MCF 10A (cell line): ENCODE measurements at regions not wholly inside any gene's neighbourhood (a gene's known extent, or its start where the extent isn't known, plus 50 kb on each side); places are given as distances from the start of the nearest gene placed in this dataset.

Experiments used
- BruUV-seq: library from RNA; stranded (reverse); fragments of 400-500 nt; replicated peaks from 2 replicates; lab custom pipeline; 2021; lab: Mats Ljungman, UMichigan
- CTCF ChIA-PET: fragments of 300-600 bp; sonication (Branson Sonifier 250); formaldehyde crosslinking; extraction: SDS; loops from one replicate; lab custom pipeline; 2021; ENCODE audit warnings: antibody characterized with exemption, inconsistent platforms; lab: Yijun Ruan, JAX
- POLR2A ChIA-PET: fragments of 300-600, 350-650 bp; sonication (Branson Sonifier 250); formaldehyde crosslinking; extraction: SDS; loops from one replicate; lab custom pipeline; 2020; ENCODE audit warnings: antibody characterized with exemption, inconsistent platforms; lab: Yijun Ruan, JAX
- DNase-seq: peaks from one replicate; pipeline ENCODE4 v3.0.0-alpha.2; 2018; ENCODE audit not compliant: unreplicated experiment
- H3K27ac Mint-ChIP-seq: one replicate; pipeline ENCODE4 v1.8.0; 2022; ENCODE audit warnings: mild to moderate bottlenecking, low read depth, mixed read lengths; ENCODE audit not compliant: unreplicated experiment
- H3K27me3 Mint-ChIP-seq: one replicate; pipeline ENCODE4 v1.8.0; 2022; ENCODE audit warnings: mixed read lengths; ENCODE audit not compliant: insufficient read depth, unreplicated experiment
- H3K36me3 Mint-ChIP-seq: one replicate; pipeline ENCODE4 v1.8.0; 2022; ENCODE audit warnings: mild to moderate bottlenecking, moderate library complexity, mixed read lengths; ENCODE audit not compliant: insufficient read depth, unreplicated experiment
- H3K4me1 Mint-ChIP-seq: one replicate; pipeline ENCODE4 v1.8.0; 2022; ENCODE audit warnings: mixed read lengths; ENCODE audit not compliant: insufficient read depth, unreplicated experiment
- H3K4me3 Mint-ChIP-seq: one replicate; pipeline ENCODE4 v1.8.0; 2022; ENCODE audit warnings: mild to moderate bottlenecking, moderate library complexity, mixed read lengths; ENCODE audit not compliant: unreplicated experiment
- H3K9me3 Mint-ChIP-seq: one replicate; pipeline ENCODE4 v1.8.0; 2022; ENCODE audit warnings: mixed read lengths; ENCODE audit not compliant: unreplicated experiment
- CTCF ChIP-seq: fragments of 200-600 bp; IDR thresholded peaks from one replicate; pipeline ENCODE4 v1.8.0; 2022; ENCODE audit warnings: antibody characterized with exemption, mild to moderate bottlenecking; ENCODE audit not compliant: unreplicated experiment
- intact Hi-C: fragments of 100-400 bp; cut with micrococcal nuclease; formaldehyde crosslinking; loops from 2 replicates; pipeline ENCODE4 v1.14.1; 2022

GRCh38 chr3:163218336-163218735 lies 1721.7 kb downstream of the OTOL1 start:
- POLR2A ChIA-PET: no interaction called here
- Mint-ChIP-seq H3K4me1 (no peaks in the 10 kb centered on the region), H3K27me3 (no peaks in the 10 kb centered on the region), H3K4me3 (no peak overlapping the region), H3K36me3 (no peaks in the 10 kb centered on the region), H3K27ac (no peak overlapping the region), H3K9me3 (no peaks in the 10 kb centered on the region)
- TF ChIP-seq CTCF: no peak
- no TSS peak for BruUV-seq
- no peak for DNase-seq
- intact Hi-C loops: no loop called here
- CTCF ChIA-PET: no interaction called here

- no peaks in the 10 kb centered on the region for H3K36me3 Mint-ChIP-seq
- H3K27me3 Mint-ChIP-seq: no peaks in the 10 kb centered on the region
- TF ChIP-seq CTCF: no peak
- ChIA-PET CTCF (no interaction called here), POLR2A (no interaction called here)
- no TSS peak for BruUV-seq
- H3K9me3 Mint-ChIP-seq: no peaks in the 10 kb centered on the region
- no peak overlapping the region for H3K27ac Mint-ChIP-seq
- H3K4me1 Mint-ChIP-seq: no peaks in the 10 kb centered on the region
- no peak for DNase-seq
- intact Hi-C loops: no loop called here
- H3K4me3 Mint-ChIP-seq: no peak overlapping the region
Measured at GRCh38 chr3:163213838-163214237, 1717.2 kb downstream of the OTOL1 start.

GRCh38 chr3:163196815-163197374 lies 1700.3 kb downstream of the OTOL1 start:
- no TSS peak for BruUV-seq
- Mint-ChIP-seq H3K27ac (no peak overlapping the region), H3K9me3 (no peaks in the 10 kb centered on the region), H3K4me1 (no peaks in the 10 kb centered on the region), H3K27me3 (no peaks in the 10 kb centered on the region), H3K4me3 (no peak overlapping the region), H3K36me3 (no peaks in the 10 kb centered on the region)
- ChIA-PET POLR2A (no interaction called here), CTCF (interaction anchor here (0.7 kb wide), 1 partner anchor 20 kb away, joined by 4 read pairs; no protein-coding TSS in a partner anchor)
- DNase-seq: no peak
- intact Hi-C loops: no loop called here
- TF ChIP-seq CTCF: no peak

GRCh38 chr3:163196245-163196644 lies 1699.6 kb downstream of the OTOL1 start:
- BruUV-seq: no TSS peak
- H3K36me3 Mint-ChIP-seq: no peaks in the 10 kb centered on the region
- no peaks in the 10 kb centered on the region for H3K4me1 Mint-ChIP-seq
- intact Hi-C loops: no loop called here
- CTCF ChIA-PET: no interaction called here
- POLR2A ChIA-PET: no interaction called here
- no peak overlapping the region for H3K4me3 Mint-ChIP-seq
- H3K27me3 Mint-ChIP-seq: no peaks in the 10 kb centered on the region
- no peak for TF ChIP-seq CTCF
- no peak overlapping the region for H3K27ac Mint-ChIP-seq
- no peaks in the 10 kb centered on the region for H3K9me3 Mint-ChIP-seq
- DNase-seq: no peak
